CD4-positive, alpha-beta T cell treated with Interleukin-1 beta for 1 hour (primary cell): ENCODE measurements at regions not wholly inside any gene's neighbourhood (a gene's known extent, or its start where the extent isn't known, plus 50 kb on each side); places are given as distances from the start of the nearest gene placed in this dataset.
"Not testable (repeated sequence)": the region's sequence is repeated elsewhere in the genome, so short reads cannot be mapped to it uniquely, and the experiment has no call there.

Experiments used
- DNase-seq, 2 donors: peaks; one replicate each; pipeline ENCODE4 v3.0.0-alpha.2; 2020 to 2022

DNA sequence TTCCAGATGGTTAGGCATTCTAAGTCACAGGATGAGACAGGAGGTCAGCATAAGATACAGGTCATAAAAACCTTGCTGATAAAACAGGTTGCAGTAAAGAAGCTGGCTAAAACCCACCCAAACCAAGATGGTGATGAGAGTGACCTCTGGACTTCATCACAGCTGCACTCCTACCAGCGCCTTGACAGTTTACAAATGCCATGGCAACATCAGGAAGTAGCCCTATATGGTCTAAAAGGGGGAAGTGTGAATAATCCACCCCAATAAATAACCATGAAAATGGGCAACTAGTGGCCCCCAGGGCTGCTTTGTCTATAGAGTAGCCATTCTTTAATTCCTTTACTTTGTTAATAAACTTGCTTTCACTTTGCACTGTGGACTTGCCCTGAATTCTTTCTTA is 1448.4 kb downstream of the KCNT2 start:
- not testable (repeated sequence) for DNase-seq

DNA sequence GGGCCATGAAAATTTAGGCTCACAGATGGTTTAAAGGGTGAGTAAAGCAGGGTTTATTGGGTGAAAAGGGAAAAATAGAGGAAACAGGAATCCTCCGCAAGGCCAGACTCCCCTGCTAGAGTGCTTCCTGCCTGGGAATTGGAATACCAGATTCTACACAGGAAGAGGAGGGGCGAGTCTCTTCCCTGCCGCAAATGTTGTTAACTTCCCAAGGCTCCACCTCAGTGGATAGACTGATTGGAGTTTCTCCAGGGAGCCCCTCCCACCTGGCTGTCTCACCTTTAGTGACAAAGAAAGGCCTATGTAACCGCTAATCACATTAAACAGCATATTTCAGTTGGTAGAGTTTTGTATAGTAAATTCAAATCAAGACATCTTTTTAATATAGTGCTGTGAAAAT is 1450.1 kb downstream of the KCNT2 start:
- no peak for DNase-seq

DNA sequence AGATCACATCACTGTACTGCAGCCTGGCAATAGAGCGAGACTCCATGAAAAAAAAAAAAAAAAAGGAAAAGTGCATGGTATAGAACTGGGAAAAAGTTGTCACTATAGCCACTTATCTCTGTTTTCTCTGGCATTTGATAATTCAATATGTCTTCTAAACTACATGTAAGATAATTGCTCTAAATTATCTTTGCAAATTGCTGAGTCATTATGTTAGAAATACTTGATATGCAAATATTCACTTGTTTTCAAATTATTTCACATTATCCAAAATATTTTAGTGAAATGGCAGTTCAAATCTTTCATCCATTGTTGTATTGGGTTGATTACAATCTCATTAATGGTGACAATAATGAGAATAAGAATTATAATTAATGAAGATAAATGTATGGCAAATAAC is 1455.1 kb downstream of the KCNT2 start:
- DNase-seq: no peak

DNA sequence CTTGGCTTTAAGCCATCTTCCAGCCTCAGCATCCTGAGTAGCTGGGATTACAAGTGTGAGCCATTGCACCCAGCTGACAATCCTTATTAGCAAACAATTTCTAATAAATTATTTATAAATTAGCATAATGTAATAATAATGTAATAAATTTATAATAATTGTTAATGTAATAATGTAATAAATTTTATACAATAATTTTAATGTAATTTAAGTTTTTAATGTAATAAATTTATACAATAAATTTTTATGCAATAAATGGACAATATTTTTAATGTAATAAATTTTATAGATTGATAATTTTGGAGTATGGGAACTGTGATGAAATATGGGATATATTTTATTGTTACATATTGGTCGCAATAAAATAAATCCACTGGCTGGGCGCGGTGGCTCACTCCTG is 1457.5 kb downstream of the KCNT2 start:
- no peak for DNase-seq

DNA sequence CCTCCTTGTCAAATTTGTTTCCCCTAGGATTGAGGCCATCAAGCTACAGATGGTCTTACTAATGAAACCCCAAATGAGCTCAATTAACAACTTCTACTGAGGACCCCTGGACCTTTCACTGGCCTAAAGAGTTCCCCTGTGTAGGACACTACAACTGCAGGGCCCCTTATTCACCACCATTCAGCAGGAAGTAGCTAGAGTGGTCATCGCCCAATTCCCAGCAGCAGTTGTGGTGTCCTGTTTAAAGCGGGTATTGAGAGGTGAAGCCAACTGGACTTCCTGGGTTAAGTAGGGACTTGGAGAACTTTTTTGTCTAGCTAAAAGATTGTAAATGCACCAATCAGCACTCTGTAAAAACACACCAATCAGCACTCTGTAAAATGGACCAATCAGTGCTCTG is 1466.9 kb downstream of the KCNT2 start:
- DNase-seq: no peak

DNA sequence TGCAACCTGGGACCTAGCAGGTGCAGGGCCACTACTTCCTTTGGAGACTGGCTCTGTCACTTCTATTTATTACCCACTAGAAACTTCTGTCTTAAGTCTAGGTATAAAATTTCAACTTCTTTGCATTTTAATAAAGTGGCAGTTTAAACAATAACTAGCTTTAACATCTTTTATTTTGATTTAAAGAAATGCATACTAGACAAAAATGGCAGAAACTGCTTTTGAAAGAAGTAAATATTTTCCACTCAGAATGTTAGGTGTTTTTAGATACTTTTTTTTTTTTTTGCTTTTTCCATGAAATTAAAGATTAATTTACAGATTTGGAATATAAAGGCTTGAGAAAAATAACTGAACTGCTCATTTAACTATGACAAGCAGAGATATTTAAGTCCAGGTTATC is 1477.6 kb downstream of the KCNT2 start:
- no peak for DNase-seq

DNA sequence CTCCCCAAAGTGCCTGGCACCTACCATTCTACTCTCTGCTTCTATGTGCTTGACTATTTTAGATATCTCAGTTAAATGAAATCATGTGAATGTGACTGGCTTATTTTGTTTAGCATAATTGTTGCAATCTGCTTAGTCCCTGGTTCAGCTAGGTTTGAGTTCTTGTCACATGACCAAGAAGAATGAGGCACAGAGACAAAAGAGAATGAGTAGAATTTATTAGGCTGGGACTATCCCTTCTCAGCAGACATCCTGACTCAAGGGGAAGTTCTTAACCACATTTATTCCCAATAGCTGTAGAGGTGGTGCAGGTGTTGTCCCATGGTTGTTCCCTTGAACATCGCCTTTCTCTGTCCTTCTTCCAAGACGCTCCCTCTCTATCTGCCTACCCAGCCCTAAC is 1485.7 kb downstream of the KCNT2 start:
- DNase-seq: no peak

DNA sequence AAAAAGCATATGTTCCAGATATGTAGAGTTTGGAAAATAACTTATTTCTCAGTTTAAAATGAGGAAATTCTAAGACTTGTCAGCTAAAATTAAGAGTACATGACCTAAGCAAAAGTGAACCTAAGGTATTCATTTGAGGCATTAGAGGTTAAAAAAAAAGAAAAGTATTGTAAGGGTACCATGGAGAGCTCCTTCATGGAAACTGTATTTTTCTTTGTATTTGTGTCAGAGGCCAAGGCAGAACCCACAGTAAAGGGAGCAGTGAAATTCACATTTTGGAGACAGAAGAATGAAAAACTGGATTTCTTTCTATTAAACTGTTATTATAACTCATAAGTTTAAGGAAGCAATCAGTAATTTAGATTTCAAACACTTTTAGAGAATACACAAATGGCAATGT is 1494.8 kb downstream of the KCNT2 start:
- DNase-seq: no peak

DNA sequence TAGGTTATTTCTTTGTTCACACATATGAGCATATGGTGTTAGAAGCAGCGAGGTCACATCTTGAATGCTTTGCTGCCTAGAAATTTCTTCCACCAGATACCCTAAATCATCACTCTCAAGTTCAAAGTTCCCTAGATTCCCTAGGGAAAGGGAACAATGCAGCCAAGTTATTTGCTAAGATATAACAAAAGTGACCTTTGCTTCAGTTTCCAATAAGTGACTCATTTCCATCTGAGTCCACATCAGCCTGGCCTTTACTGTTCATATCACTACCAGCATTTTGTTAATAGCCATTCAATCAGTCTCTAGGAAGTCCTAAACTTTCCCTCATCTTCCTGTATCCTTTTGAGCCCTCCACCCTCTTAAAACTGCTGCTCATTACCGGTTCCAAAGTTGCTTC is 1502.5 kb downstream of the KCNT2 start:
- no peak for DNase-seq

DNA sequence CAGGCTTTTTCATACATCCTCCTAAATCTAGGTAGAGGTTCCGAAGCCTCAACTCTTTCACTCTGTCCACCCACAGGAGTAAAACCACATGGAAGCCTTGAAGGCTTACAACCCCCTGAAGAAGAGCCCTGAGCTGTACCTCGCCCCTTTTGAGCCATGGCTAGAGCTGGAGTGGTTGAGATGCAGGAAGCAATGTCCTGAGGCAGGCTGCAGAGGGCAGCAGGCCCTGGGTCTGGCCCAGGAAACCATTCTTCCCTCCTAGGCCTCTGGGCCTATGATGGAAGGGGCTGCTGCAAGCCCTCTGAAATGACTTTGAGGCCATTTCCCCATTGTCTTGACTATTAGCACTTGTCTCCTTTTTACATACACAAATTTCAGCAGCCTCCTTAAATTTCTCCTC is 1503.0 kb downstream of the KCNT2 start:
- no peak for DNase-seq

DNA sequence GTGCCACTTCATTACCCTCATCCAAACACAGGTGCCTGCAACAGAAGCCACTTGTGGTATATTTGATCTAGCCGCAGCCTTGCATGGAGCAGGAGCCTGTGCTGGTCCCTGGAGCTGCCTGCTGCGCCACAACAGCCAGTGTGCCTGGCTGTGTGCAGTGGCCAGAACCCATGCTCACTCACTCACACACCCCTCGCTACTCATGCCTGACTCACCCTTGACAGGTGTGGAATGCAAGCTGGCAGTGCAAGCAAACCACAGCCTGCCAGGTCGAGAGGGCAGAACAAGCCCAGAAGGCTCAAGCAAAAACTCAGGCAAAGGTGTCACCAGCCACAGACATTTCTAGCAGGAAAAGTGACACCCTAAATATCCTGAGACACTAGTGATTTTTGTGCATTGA is 1510.9 kb downstream of the KCNT2 start:
- DNase-seq: no peak

DNA sequence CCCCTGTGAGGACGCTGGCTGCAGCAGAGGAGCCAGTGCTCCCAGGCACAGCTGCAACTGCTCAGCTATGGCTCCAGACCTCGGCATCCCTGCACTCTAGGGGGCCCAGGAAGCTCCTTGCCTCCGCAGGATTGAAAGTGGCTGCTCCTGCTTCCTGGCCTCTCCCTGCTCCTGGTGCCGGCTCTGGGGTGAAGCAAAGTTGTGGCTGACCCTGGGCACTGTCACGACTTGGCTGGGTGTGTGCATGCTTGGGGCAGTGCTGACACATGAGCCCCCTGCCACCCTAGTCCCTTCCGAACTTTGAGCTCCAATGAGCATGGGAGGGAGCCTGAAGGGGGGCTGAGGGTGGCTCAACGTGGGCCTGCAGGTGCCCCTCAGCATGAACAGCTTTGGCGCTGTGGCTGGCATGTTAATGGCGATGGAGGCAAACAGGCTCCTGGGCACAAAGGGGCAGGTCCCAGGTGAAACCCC is 1512.2 kb downstream of the KCNT2 start:
- DNase-seq: no peak

DNA sequence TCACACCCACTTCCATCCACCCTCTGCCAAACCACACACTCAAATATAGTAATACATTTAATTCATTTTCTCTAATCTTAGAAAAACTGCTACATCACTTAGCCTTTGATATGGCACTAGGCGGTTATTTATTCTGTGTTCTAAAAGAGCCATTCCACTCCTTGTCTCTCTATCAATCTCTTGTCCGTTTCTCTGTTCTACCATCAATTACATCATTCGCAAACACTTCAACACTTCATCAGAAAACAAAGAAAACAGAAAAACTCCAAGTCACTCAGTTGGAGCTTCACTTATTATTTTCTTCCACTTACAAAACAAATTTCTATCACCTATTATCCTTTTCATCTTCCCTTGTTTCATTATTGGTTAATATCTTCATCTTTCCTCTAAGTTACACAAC is 1523.0 kb downstream of the KCNT2 start:
- no peak for DNase-seq

DNA sequence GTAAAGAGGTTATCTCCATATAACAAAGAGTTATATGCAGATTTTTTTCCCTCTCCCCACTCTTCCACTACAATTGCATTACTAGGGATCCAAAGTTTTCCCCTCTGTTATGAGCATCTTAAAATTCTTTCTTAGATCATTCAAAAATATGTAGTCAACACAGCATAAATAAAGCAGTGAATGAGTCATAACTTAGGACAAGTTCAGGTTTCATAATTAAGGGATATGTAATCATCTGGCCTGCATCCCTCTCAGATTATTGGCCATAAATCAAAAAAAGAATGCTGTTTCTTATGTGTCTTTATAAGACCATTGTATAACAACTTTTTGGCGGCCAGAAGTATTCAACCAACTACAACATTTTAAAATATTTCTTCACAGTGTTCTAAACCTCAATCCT is 1526.1 kb downstream of the KCNT2 start:
- no peak for DNase-seq

DNA sequence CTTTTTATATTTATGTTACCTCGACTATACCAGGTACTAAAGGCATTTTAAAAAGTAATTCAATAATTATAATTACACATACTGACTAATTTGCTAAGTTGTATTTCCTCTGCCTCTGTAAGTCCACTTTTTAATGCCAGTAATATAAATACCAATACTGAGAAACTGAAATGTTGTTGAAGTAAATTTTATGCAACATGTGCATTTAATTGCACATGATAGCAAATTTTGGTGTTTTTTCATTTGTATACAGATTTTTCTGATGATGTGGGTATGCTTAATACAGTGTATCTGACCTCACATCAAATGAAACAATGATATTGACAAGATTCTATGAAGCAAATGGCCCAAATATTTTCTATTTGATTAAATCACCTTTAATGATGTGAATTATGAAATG is 1531.6 kb downstream of the KCNT2 start:
- DNase-seq: no peak

DNA sequence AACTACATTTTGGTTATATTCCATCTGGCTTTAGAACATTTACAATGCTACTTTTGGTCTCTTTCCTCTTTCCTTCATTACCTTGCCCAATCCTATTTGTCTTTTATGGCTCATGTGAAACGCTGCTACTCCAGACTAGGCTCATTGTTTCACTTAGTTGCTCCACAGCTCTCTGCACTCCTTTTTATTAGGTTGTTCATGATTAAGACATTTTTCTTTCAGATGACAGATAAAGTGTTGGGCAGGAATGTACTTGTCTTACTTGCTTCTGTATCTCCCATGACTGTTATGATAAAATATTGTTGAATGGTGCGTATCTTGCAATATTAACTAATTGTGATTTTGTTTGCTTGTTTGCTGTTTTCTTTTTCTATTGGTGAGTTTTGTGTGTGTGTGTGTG is 1532.3 kb downstream of the KCNT2 start:
- no peak for DNase-seq

DNA sequence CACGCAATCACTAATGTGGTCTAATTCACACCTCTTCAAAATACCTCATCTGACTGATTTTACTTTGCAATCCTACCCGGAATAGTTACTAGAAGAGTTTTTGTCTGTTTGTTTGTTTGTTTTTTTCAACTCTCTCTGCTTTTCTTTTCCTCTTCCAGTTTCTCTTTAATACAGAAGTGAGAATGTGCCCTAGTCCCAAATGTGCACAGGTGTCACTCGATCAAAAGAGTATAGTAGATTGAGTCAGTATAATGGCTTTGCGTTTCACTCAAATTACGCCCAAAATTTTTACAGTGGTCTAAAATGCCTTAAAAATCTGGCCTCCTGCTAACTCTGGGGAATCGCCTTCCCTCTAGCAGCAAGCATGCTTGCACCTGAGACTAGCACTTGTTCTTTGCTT is 1536.8 kb downstream of the KCNT2 start:
- DNase-seq: no peak

DNA sequence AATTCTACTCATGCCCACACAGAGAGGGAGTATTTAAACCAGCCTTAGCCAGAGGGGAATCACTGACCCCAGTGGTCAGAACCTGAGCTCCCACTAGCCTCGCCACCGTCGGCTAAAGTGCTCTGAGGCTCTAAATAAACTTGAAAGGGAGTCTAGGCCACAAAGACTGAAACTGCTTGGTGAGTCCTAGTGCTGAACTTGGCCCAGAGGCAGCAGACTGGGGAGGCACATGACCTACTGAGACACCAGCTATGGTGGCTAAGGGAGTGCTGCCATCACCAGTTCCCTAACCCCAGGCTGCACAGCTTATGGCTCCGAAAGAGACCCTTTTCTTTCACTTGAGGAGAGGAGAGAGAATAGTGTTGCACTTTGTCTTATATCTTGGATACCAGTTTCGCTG is 1542.8 kb downstream of the KCNT2 start:
- no peak for DNase-seq

DNA sequence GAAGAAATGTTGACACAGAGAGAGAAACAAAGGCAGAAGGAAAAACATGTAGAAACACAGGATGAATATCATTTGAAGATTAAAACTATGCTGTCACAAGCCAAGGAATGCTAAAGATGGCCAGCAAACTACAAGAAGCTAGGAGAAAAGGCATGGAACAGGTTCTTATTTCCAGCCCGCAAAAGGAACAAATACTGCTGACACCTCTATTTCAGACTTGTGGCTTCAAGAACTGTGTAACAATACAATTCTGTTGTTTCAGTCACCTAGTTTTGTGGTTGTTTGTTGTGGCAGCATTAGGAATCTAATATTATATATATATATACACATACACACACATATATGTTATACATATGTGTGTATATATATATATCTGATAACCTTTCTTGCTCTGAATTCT is 1543.9 kb downstream of the KCNT2 start:
- no peak for DNase-seq

DNA sequence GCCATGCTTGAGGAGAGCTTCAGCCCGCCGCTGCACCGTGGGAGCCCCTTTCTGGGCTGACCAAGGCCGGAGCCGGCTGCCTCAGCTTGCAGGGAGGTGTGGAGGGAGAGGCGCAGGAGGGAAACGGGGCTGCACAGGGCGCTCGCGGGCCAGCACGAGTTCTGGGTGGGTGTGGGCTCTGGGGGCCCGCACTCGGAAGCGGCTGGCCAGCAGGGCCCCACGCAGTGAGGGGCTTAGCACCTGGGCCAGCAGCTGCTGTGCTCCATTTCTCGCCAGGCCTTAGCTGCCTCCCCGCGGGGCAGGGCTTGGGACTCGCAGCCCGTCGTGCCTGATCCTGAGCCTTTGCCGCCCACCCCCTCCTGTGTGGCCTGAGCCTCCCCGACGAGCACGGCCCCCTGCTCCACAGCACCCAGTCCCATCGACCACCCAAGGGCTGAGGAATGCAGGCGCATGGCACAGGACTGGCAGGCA is 1554.0 kb downstream of the KCNT2 start:
- no peak for DNase-seq

DNA sequence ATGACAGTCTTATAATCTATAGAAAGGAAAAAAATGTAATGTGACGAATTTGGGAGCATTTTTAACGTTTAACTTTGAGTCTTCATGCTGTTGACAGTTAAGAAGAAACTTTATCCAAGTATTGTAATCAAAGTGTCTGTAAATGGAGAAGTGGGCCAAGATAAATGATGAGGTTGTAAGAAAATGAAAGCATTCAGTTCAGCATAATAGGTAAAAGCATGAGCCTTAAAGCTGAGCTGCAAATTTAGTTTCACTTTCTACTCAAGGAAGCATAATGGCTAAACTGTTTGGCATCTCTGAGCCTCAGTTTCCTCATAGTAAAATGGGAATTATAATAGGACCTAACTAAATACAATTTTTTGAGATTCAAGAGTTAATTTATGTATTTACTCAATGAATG is 1554.8 kb downstream of the KCNT2 start:
- peak in 1 of 2 donors; percentile 1 for DNase-seq

DNA sequence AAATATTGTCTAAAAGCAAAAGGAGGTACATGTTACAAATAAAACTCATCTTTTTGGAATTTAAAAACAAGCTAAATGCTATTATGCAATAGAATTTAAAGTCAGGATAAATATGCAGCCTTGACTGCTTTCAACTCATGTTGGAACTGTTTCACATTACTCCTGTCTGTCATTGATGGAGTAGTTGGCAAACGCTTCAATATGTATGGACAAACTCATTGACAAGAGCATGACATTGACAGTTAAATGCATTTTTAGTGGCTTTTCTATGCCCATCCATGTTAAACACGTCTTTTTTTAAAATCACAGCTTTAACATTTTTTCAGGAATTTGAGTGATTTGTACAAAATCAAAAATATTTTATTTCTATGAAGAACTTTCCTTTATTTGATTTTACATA is 1560.5 kb downstream of the KCNT2 start:
- no peak for DNase-seq

DNA sequence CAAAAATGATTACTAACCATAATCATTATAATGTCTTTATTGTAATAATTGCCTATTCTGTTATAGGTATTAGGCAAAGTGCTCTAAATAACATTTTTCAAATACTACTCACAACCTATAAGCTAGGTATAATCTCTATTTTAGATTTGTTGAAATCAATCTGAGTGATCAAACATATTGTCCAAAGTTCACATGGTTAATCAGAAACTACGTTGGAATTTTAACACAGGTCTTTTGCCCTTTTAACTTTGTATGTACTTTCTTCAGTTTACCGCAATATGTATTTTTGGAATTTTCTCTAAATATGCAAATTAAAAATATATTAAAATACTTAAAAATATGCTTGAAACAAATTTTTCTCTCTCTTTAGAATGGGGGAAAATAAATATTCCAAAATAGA is 1563.2 kb downstream of the KCNT2 start:
- no peak for DNase-seq

DNA sequence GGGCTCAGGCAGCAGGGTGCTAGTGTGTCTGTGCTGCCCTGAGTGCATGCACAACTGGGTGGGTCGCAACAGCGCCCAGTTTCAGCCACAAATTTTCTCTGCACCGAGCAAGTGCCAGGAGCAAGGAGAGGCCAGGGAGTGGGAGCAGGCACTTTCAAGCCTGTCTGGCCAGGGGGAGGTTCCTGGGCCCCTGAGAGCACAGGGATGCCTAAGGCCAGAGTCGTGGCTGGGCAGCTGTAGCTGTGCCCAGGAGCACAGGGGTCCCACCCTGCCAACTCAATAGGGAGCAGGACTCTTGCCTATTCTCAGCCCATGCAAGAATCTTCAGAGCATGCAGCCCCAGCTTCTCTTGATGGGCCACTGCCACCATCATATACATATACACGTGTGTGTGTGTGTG is 1577.4 kb downstream of the KCNT2 start:
- no peak for DNase-seq

DNA sequence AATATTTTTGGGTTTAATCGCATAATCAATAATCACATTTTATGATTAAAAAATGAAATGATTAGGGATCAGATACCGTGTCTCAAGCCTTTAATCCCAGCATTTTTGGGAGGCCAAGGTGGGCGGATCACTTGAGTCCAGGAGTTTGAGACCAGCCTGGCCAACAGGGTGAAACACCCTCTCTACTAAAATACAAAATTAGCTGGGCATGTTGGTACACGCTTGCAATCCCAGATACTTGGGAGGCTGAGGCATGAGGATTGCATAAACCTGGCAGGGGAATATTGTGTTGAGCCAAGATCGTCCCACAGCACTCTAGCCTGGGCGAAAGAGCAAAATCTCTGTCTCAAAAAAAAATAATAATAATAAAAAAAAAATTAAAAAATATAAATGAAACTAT is 1581.4 kb downstream of the KCNT2 start:
- no peak for DNase-seq

DNA sequence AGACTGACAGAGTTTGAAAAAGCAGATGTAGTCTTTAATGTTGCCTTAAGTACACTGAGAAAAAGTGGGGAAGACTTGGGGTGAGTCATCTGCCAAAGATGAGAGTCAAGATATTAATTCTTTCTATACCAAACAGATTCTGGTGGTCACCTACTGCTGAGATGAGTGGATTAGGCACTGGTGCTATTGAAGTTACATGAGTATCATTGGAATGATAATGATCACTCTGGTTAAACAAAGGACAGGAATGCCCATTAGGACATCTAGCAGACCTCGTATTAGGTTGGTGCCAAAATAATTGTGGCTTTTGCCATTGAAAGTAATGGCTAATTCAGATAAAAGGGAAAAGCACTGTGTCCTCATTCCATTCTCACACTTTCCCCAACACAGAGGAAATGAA is 1588.9 kb downstream of the KCNT2 start:
- no peak for DNase-seq
